B cell (primary cell): ENCODE measurements at regions not wholly inside any gene's neighbourhood (a gene's known extent, or its start where the extent isn't known, plus 50 kb on each side); places are given as distances from the start of the nearest gene placed in this dataset.

Experiments
- ATAC-seq: fragments of 200-7000 bp; cut with Tn5 transposase; one replicate; pipeline ENCODE4 v1.10.0; 2021; ENCODE audit warnings: low read depth, mild to moderate bottlenecking, moderate number of reproducible peaks, moderate library complexity
- CTCF ChIA-PET: fragments of 350-600 bp; sonication (Branson Sonifier 250); formaldehyde crosslinking; loops from one replicate; lab custom pipeline; 2021; ENCODE audit warnings: antibody characterized with exemption, inconsistent platforms; lab: Charles Lee
- POLR2A ChIA-PET: fragments of 350-600 bp; sonication (Branson Sonifier 250); formaldehyde crosslinking; loops from one replicate; lab custom pipeline; 2021; ENCODE audit warnings: antibody characterized with exemption; lab: Charles Lee
- DNase-seq: peaks from one replicate; pipeline ENCODE4 v3.0.0; 2013
- H2AFZ ChIP-seq: 2 replicates; pipeline ENCODE4 v1.6.1; 2012; ENCODE audit warnings: mild to moderate bottlenecking, low read depth, low read length; ENCODE audit not compliant: insufficient read depth, poor library complexity, severe bottlenecking
- H3K27ac ChIP-seq, 2 donors: 1 replicate in 1 of 2; 2 replicates in 1 of 2; pipeline ENCODE4 v1.5.1; 2012 to 2013; ENCODE audit warnings: low read length in 2 of 2, mild to moderate bottlenecking in 2 of 2, moderate library complexity in 1 of 2
- H3K27me3 ChIP-seq, 4 experiments: fragments of 200-600 bp in 1 of 4; sonication (generic) in 1 of 4; replicated peaks in 1 of 4; 1 replicate in 2 of 4; 2 replicates in 2 of 4; pipeline versions ENCODE4 v1.6.1 to v1.7.0; 2013 to 2016; ENCODE audit warnings: low read length in 3 of 4, mild to moderate bottlenecking in 2 of 4, mixed read lengths in 1 of 4, moderate library complexity in 1 of 4; ENCODE audit not compliant: insufficient read depth in 4 of 4, control insufficient read depth in 3 of 4; ENCODE audit errors: control extremely low read depth in 1 of 4
- H3K36me3 ChIP-seq, 2 experiments: replicated peaks in 1 of 2; 1 replicate in 1 of 2; 2 replicates in 1 of 2; pipeline versions ENCODE4 v1.6.1 to v1.7.1; 2013; ENCODE audit warnings: low read length in 1 of 2; ENCODE audit not compliant: insufficient read depth in 2 of 2, control insufficient read depth in 1 of 2; ENCODE audit errors: control extremely low read depth in 1 of 2, extremely low read depth in 1 of 2
- H3K4me1 ChIP-seq, 2 donors: fragments of 200-600 bp in 1 of 2; sonication (generic) in 1 of 2; 1 replicate in 1 of 2; 2 replicates in 1 of 2; pipeline versions ENCODE4 v1.5.1 to v1.6.1; 2013 to 2017; ENCODE audit warnings: low read length in 2 of 2; ENCODE audit not compliant: control insufficient read depth in 2 of 2, insufficient read depth in 2 of 2
- H3K4me2 ChIP-seq: replicated peaks from 2 replicates; pipeline ENCODE3; 2012; ENCODE audit warnings: mild to moderate bottlenecking, low read depth, low read length; ENCODE audit not compliant: poor library complexity, severe bottlenecking
- H3K4me3 ChIP-seq, 5 experiments: fragments of 200-600 bp in 1 of 5; sonication (generic) in 1 of 5; 1 replicate in 3 of 5; 2 replicates in 2 of 5; pipeline versions ENCODE4 v1.5.1 to v1.7.0; 2011 to 2016; ENCODE audit warnings: low read length in 4 of 5, mild to moderate bottlenecking in 4 of 5, low read depth in 2 of 5, control low read depth in 1 of 5, moderate library complexity in 1 of 5; ENCODE audit not compliant: insufficient read depth in 1 of 5; ENCODE audit errors: control extremely low read depth in 1 of 5, extremely low read depth in 1 of 5
- H3K79me2 ChIP-seq: fragments of 200-600 bp; sonication (generic); one replicate; pipeline ENCODE4 v1.6.0; 2016; ENCODE audit warnings: low read length; ENCODE audit not compliant: control insufficient read depth, insufficient read depth
- H3K9ac ChIP-seq: fragments of 200-600 bp; sonication (generic); 2 replicates; pipeline ENCODE4 v1.6.1; 2017; ENCODE audit warnings: mild to moderate bottlenecking, low read length, moderate library complexity
- H3K9me3 ChIP-seq, 3 donors: one replicate each; pipeline versions ENCODE4 v1.6.1 to v1.7.1; 2013; ENCODE audit warnings: low read length in 2 of 3; ENCODE audit not compliant: control insufficient read depth in 2 of 3, insufficient read depth in 1 of 3; ENCODE audit errors: control extremely low read depth in 1 of 3
- H4K20me1 ChIP-seq: 2 replicates; pipeline ENCODE4 v1.6.0; 2012; ENCODE audit warnings: mild to moderate bottlenecking, low read length; ENCODE audit not compliant: insufficient read depth, control insufficient read depth, poor library complexity, severe bottlenecking
- H3K27ac Mint-ChIP-seq: one replicate; pipeline ENCODE4 v1.8.0; 2021; ENCODE audit warnings: mixed read lengths
- H3K27me3 Mint-ChIP-seq: one replicate; pipeline ENCODE4 v1.8.0; 2021; ENCODE audit warnings: mixed read lengths
- H3K4me1 Mint-ChIP-seq: one replicate; pipeline ENCODE4 v1.8.0; 2021; ENCODE audit warnings: mixed read lengths
- H3K4me3 Mint-ChIP-seq: one replicate; pipeline ENCODE4 v1.8.0; 2021; ENCODE audit warnings: mixed read lengths
- H3K9me3 Mint-ChIP-seq: one replicate; pipeline ENCODE4 v1.8.0; 2022; ENCODE audit warnings: mixed read lengths; ENCODE audit not compliant: insufficient read depth
- CTCF ChIP-seq: fragments of 200-600 bp; IDR thresholded peaks from one replicate; pipeline ENCODE4 v1.8.0; 2022; ENCODE audit warnings: antibody characterized with exemption, mild to moderate bottlenecking
- EZH2 ChIP-seq: IDR thresholded peaks from 2 replicates; pipeline ENCODE4 v1.6.1; 2012; ENCODE audit warnings: borderline replicate concordance, low read depth, mild to moderate bottlenecking, moderate library complexity, low read length; ENCODE audit not compliant: insufficient read depth, poor library complexity, severe bottlenecking
- WGBS: methylation state at CpG from one replicate; pipeline ENCODE4 v1.1.5; 2013; ENCODE audit warnings: missing lambda C conversion rate; ENCODE audit not compliant: insufficient coverage; 5-methylcytosine and 5-hydroxymethylcytosine counted together
- intact Hi-C: fragments of 100-400 bp; cut with micrococcal nuclease; formaldehyde crosslinking; loops from one replicate; pipeline ENCODE4 v1.10.0; 2022

- TF ChIP-seq EZH2 (no peak), CTCF (no peak)
- ChIA-PET CTCF (no interaction called here), POLR2A (no interaction called here)
- peaks cover 0 to 7% (median 3%) of the 10 kb centered on the region in 4 experiments for H3K27me3 ChIP-seq
- H2AFZ ChIP-seq = no peak overlapping the region
- Mint-ChIP-seq H3K27ac (no peak overlapping the region), H3K9me3 (peaks cover 7% of the 10 kb centered on the region), H3K4me3 (no peak overlapping the region), H3K27me3 (peaks cover 9% of the 10 kb centered on the region), H3K4me1 (no peaks in the 10 kb centered on the region)
- WGBS = 96% methylated on average over 3 of the region's 3 CpGs
- no peak overlapping the region for H3K9ac ChIP-seq
- no peak for DNase-seq
- intact Hi-C loops = no loop called here
- H3K27ac ChIP-seq = no peak overlapping the region
- H3K9me3 ChIP-seq = peaks cover 0 to 20% (median 14%) of the 10 kb centered on the region in 3 donors
- ATAC-seq = no peak
- H3K36me3 ChIP-seq = no peaks in the 10 kb centered on the region
- no peak overlapping the region for H3K4me3 ChIP-seq
- H4K20me1 ChIP-seq = no peaks in the 10 kb centered on the region
- H3K79me2 ChIP-seq = no peaks in the 10 kb centered on the region
- no peaks in the 10 kb centered on the region for H3K4me1 ChIP-seq
- H3K4me2 ChIP-seq = no peak overlapping the region
Observed at GRCh38 chr6:40205801-40206200, 271.5 kb upstream of the MOCS1 start.

- no peak overlapping the region for H3K4me2 ChIP-seq
- H3K27me3 Mint-ChIP-seq = peaks cover 9% of the 10 kb centered on the region
- H3K27ac Mint-ChIP-seq = no peak overlapping the region
- peaks cover 0 to 7% (median 3%) of the 10 kb centered on the region in 4 experiments for H3K27me3 ChIP-seq
- peaks cover 0 to 20% (median 14%) of the 10 kb centered on the region in 3 donors for H3K9me3 ChIP-seq
- CTCF ChIA-PET = no interaction called here
- no peak overlapping the region for H3K9ac ChIP-seq
- no peak for TF ChIP-seq EZH2
- no peak for TF ChIP-seq CTCF
- H3K27ac ChIP-seq = no peak overlapping the region
- no peak overlapping the region for H3K4me3 Mint-ChIP-seq
- no peaks in the 10 kb centered on the region for H3K79me2 ChIP-seq
- WGBS = no CpG with 5 or more reads among the region's 1 CpG
- intact Hi-C loops = no loop called here
- H3K4me1 Mint-ChIP-seq = no peaks in the 10 kb centered on the region
- ATAC-seq = no peak
- H3K36me3 ChIP-seq = no peaks in the 10 kb centered on the region
- no peak overlapping the region for H3K4me3 ChIP-seq
- peaks cover 7% of the 10 kb centered on the region for H3K9me3 Mint-ChIP-seq
- POLR2A ChIA-PET = no interaction called here
- no peaks in the 10 kb centered on the region for H3K4me1 ChIP-seq
- H2AFZ ChIP-seq = no peak overlapping the region
- no peaks in the 10 kb centered on the region for H4K20me1 ChIP-seq
- DNase-seq = no peak
Observed at GRCh38 chr6:40205004-40205403, 270.7 kb upstream of the MOCS1 start.
